Kidney glomerular epithelial cell (primary cell): ENCODE measurements at regions not wholly inside any gene's neighbourhood (a gene's known extent, or its start where the extent isn't known, plus 50 kb on each side); places are given as distances from the start of the nearest gene placed in this dataset.

Experiments used
- DNase-seq: peaks from one replicate; lab custom pipeline; 2025; lab: John Stamatoyannopoulos, UW

- DNase-seq = no peak
Observed at GRCh38 chr6:147758303-147758702, 249.8 kb downstream of the SAMD5 start.

- no peak for DNase-seq
Observed at GRCh38 chr6:147759093-147759492, 250.6 kb downstream of the SAMD5 start.

- DNase-seq = no peak
Observed at GRCh38 chr6:147759536-147759935, 251.0 kb downstream of the SAMD5 start.

GRCh38 chr6:147765541-147765940 is 257.1 kb downstream of the SAMD5 start:
- DNase-seq = no peak

- no peak for DNase-seq
Observed at GRCh38 chr6:147768969-147769368, 260.5 kb downstream of the SAMD5 start.

- no peak for DNase-seq
Observed at GRCh38 chr6:147769496-147770087, 261.1 kb downstream of the SAMD5 start.

- DNase-seq = no peak
Observed at GRCh38 chr6:147770221-147770620, 261.7 kb downstream of the SAMD5 start.

- DNase-seq = no peak
Observed at GRCh38 chr6:147772724-147773123, 264.2 kb downstream of the SAMD5 start.

GRCh38 chr6:147774856-147775255 is 266.4 kb downstream of the SAMD5 start:
- DNase-seq = no peak

GRCh38 chr6:147776631-147777213 is 268.2 kb downstream of the SAMD5 start:
- no peak for DNase-seq

- no peak for DNase-seq
Observed at GRCh38 chr6:147779624-147780023, 271.1 kb downstream of the SAMD5 start.

- DNase-seq = peak; percentile 68
Observed at GRCh38 chr6:147782302-147782701, 273.8 kb downstream of the SAMD5 start.

GRCh38 chr6:147784371-147784770 is 275.9 kb downstream of the SAMD5 start:
- DNase-seq = no peak

- DNase-seq = no peak
Observed at GRCh38 chr6:147787417-147787816, 278.9 kb downstream of the SAMD5 start.

GRCh38 chr6:147789430-147789947 is 281.0 kb downstream of the SAMD5 start:
- DNase-seq = no peak

GRCh38 chr6:147793871-147794643 is 285.6 kb downstream of the SAMD5 start:
- DNase-seq = no peak

GRCh38 chr6:147802459-147802858 is 294.0 kb downstream of the SAMD5 start:
- no peak for DNase-seq

- no peak for DNase-seq
Observed at GRCh38 chr6:147805155-147805554, 296.7 kb downstream of the SAMD5 start.

- DNase-seq = no peak
Observed at GRCh38 chr6:147806697-147807096, 298.2 kb downstream of the SAMD5 start.

GRCh38 chr6:147808640-147809039 is 300.1 kb downstream of the SAMD5 start:
- no peak for DNase-seq

- no peak for DNase-seq
Observed at GRCh38 chr6:147811913-147812629, 303.6 kb downstream of the SAMD5 start.

GRCh38 chr6:147817042-147817689 is 308.7 kb downstream of the SAMD5 start:
- no peak for DNase-seq
